ENCODE measurements at regions not wholly inside any gene's neighbourhood (a gene's known extent, or its start where the extent isn't known, plus 50 kb on each side); places are given as distances from the start of the nearest gene placed in this dataset.

- ATAC-seq: no peak
- Mint-ChIP-seq H3K4me1 (no peaks in the 10 kb centered on the region), H3K27ac (no peak overlapping the region), H3K4me3 (no peak overlapping the region), H3K36me3 (no peaks in the 10 kb centered on the region), H3K27me3 (peaks cover 6 to 26% (median 9%) of the 10 kb centered on the region in 5 donors), H3K9me3 (no peaks in the 10 kb centered on the region)
- DNase-seq: no peak
- POLR2A ChIA-PET: no interaction called here
These were observed 251.5 kb upstream of the MEX3C start for GRCh38 chr18:51448949-51449348.

GRCh38 chr18:51453594-51453993 is 256.1 kb upstream of the MEX3C start:
- POLR2A ChIA-PET: no interaction called here
- H3K36me3 Mint-ChIP-seq: no peaks in the 10 kb centered on the region
- H3K27ac Mint-ChIP-seq: no peak overlapping the region
- peaks cover 0 to 21% (median 10%) of the 10 kb centered on the region in 5 donors for H3K27me3 Mint-ChIP-seq
- no peak for ATAC-seq
- H3K9me3 Mint-ChIP-seq: no peaks in the 10 kb centered on the region
- no peaks in the 10 kb centered on the region for H3K4me1 Mint-ChIP-seq
- no peak overlapping the region for H3K4me3 Mint-ChIP-seq
- no peak for DNase-seq

DNA sequence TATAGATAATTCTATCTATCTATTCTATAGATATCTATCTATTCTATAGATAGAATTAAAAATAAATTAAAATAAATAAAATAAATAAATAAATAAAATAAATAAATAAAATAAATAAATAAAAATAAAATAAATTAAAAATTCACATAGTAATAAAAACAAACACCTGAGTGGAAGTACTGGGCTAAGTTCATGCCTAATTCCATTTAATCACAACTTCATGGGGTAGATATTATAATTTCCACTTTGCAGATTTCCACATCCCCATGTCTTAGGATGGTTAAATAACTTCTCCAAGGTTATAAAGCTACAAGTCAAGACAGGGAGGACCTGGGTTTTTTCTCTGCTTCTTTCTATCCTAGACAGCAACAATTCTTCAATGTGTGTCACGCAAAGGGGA is 261.4 kb upstream of the MEX3C start:
- Mint-ChIP-seq H3K4me3 (no peak overlapping the region), H3K9me3 (no peaks in the 10 kb centered on the region), H3K27ac (no peak overlapping the region), H3K36me3 (no peaks in the 10 kb centered on the region), H3K27me3 (peaks cover 4 to 45% (median 20%) of the 10 kb centered on the region in 5 donors), H3K4me1 (no peaks in the 10 kb centered on the region)
- DNase-seq (no peak), ATAC-seq (no peak)
- POLR2A ChIA-PET: no interaction called here

- Mint-ChIP-seq H3K36me3 (no peaks in the 10 kb centered on the region), H3K27ac (no peak overlapping the region), H3K4me1 (no peaks in the 10 kb centered on the region), H3K9me3 (no peaks in the 10 kb centered on the region), H3K27me3 (peaks cover 5 to 41% (median 16%) of the 10 kb centered on the region in 5 donors), H3K4me3 (no peak overlapping the region)
- no peak for ATAC-seq
- POLR2A ChIA-PET: no interaction called here
- no peak for DNase-seq
These were observed 264.5 kb upstream of the MEX3C start for GRCh38 chr18:51461956-51462355.

DNA sequence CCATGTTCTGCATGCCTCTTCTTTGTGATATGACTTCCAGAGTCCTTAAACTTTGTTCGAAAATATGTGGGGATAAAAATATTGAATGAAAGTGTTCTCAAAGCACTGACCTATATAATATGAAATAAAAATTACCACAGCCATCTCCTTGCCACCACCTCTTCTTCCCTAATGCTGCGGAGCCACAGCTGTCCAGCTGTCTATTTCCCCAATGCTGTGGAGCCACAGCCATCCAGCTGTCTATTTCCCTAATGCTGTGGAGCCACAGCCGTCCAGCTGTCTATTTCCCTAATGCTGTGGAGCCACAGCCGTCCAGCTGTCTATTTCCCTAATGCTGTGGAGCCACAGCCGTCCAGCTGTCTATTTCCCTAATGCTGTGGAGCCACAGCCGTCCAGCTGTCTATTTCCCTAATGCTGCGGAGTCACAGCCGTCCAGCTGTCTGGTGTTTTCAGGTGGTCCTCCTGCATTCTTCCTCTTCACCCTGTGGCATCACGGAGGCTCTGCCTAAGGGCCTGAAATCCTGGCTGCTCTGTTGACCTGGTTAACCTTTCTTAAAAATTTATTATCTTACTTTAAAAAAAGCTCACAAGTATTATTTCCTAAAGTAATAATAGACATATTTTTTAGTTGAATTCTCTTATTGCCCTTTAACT is 266.1 kb upstream of the MEX3C start:
- Mint-ChIP-seq H3K27me3 (peaks cover 5 to 39% (median 15%) of the 10 kb centered on the region in 5 donors), H3K4me3 (no peak overlapping the region), H3K9me3 (peaks cover 0 to 2% (median 0%) of the 10 kb centered on the region in 9 donors), H3K27ac (no peak overlapping the region), H3K36me3 (no peaks in the 10 kb centered on the region), H3K4me1 (no peaks in the 10 kb centered on the region)
- POLR2A ChIA-PET: no interaction called here
- DNase-seq (no peak), ATAC-seq (no peak)

DNA sequence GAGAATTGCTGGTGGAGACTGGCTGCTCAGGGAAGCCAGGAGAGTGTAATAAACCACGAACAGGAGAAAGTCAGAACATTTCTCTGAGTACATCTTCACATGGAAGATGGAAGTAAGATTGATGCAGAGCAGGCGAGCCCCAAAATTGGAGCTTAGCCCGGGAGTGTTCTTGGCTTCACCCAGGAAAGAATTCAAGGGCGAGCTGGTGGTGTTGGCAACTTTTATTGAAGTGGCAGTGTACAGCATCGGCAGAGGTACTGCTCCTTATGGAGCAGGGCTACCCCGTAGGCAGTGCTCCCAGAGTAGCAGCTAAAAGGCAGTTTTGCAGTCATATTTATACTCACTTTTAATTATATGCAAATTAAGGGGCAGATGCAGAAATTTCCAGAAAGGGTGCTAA is 281.4 kb upstream of the MEX3C start:
- no peaks in the 10 kb centered on the region for H3K36me3 Mint-ChIP-seq
- peaks cover 2 to 29% (median 8%) of the 10 kb centered on the region in 5 donors for H3K27me3 Mint-ChIP-seq
- no peak overlapping the region for H3K4me3 Mint-ChIP-seq
- DNase-seq (no peak), ATAC-seq (no peak)
- H3K9me3 Mint-ChIP-seq: no peaks in the 10 kb centered on the region
- H3K27ac Mint-ChIP-seq: no peak overlapping the region
- POLR2A ChIA-PET: no interaction called here
- no peaks in the 10 kb centered on the region for H3K4me1 Mint-ChIP-seq

GRCh38 chr18:51479736-51480135 is 282.3 kb upstream of the MEX3C start:
- Mint-ChIP-seq H3K27ac (no peak overlapping the region), H3K27me3 (peaks cover 2 to 26% (median 6%) of the 10 kb centered on the region in 5 donors), H3K4me3 (no peak overlapping the region), H3K4me1 (no peaks in the 10 kb centered on the region), H3K9me3 (no peaks in the 10 kb centered on the region), H3K36me3 (no peaks in the 10 kb centered on the region)
- ATAC-seq (no peak), DNase-seq (no peak)
- POLR2A ChIA-PET: no interaction called here

- POLR2A ChIA-PET: interaction anchor here (0.7 kb wide), 1 partner anchor 390 kb away, joined by 4 read pairs; no protein-coding TSS in a partner anchor
- no peak for DNase-seq
- Mint-ChIP-seq H3K36me3 (no peaks in the 10 kb centered on the region), H3K27ac (no peak overlapping the region), H3K4me3 (no peak overlapping the region), H3K9me3 (no peaks in the 10 kb centered on the region), H3K27me3 (peaks cover 0 to 24% (median 6%) of the 10 kb centered on the region in 5 donors), H3K4me1 (no peaks in the 10 kb centered on the region)
- no peak for ATAC-seq
These were observed 283.2 kb upstream of the MEX3C start for GRCh38 chr18:51480407-51481261.

DNA sequence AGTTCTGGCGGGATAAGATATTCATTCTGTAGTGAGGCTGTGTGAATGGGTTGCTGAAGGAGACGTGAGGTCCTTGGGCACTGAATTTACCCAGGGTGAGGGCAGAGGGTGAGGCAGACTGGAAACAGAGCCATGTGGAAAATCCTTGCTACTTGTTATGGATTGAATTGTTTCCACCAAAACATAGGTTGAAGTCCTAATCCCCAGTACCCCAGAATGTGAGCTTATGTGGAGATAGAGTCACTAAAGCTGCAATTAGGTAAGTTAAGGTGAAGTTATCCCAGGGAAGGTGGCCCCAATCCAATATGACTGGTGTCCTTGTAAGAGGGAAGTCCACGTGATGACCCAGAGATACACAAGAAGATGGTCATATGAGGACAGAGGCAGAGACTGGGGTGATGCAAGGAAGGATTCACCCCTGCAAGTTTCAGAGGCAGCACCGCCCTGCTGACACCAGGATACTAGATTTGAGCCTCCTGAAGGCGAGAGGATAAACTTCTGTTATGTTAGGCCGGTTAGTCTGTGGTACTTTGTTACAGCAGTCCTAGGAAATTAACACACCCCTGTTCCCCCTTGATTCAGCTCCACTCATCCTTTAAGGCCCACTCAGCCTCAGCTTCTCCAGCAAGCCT is 289.4 kb upstream of the MEX3C start:
- Mint-ChIP-seq H3K27me3 (peaks cover 0 to 9% (median 2%) of the 10 kb centered on the region in 5 donors), H3K36me3 (no peaks in the 10 kb centered on the region), H3K27ac (no peak overlapping the region), H3K4me1 (no peaks in the 10 kb centered on the region), H3K4me3 (no peak overlapping the region), H3K9me3 (no peaks in the 10 kb centered on the region)
- ATAC-seq (no peak), DNase-seq (no peak)
- POLR2A ChIA-PET: no interaction called here

- ATAC-seq (no peak), DNase-seq (no peak)
- no peaks in the 10 kb centered on the region for H3K4me1 Mint-ChIP-seq
- H3K27ac Mint-ChIP-seq: no peak overlapping the region
- peaks cover 0 to 9% (median 2%) of the 10 kb centered on the region in 5 donors for H3K27me3 Mint-ChIP-seq
- H3K4me3 Mint-ChIP-seq: no peak overlapping the region
- POLR2A ChIA-PET: no interaction called here
- no peaks in the 10 kb centered on the region for H3K36me3 Mint-ChIP-seq
- H3K9me3 Mint-ChIP-seq: no peaks in the 10 kb centered on the region
These were observed 292.9 kb upstream of the MEX3C start for GRCh38 chr18:51490417-51490816.

GRCh38 chr18:51490860-51491259 is 293.4 kb upstream of the MEX3C start:
- Mint-ChIP-seq H3K9me3 (no peaks in the 10 kb centered on the region), H3K27ac (no peak overlapping the region), H3K27me3 (peaks cover 0 to 9% (median 5%) of the 10 kb centered on the region in 5 donors), H3K36me3 (no peaks in the 10 kb centered on the region), H3K4me1 (no peaks in the 10 kb centered on the region), H3K4me3 (no peak overlapping the region)
- ATAC-seq (no peak), DNase-seq (no peak)
- POLR2A ChIA-PET: no interaction called here

DNA sequence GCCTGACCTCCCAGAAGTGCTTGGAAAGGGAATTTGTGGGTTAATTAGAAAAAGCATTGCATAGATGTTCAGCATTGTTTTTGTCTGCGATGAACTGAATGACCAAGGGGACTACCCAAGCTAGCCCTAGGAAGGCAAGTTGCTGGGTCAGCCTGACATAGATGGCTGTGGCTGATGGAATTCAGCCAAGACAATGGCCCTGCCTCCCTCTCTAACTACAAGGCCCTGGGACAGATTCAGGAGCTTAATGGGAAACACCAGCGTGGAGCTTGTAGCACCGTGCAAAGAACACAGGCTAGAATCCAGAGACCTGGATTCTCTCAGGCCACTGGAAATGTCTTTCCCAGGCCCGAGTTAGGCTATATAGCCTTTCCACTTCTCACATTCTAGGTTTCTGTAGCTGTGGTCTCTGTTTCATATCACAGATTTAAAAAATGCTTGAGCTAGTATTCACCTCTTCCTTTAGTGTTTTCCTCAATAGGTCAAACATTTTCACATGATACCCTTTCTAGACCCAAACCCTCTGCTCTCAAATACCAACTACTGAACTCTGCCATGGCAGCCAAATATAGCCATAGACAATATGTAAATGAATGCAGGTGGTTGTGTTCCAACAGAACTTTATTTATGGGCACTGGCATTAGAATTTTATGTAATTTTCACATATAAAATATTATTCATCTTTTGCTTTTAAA is 294.3 kb upstream of the MEX3C start:
- H3K4me3 Mint-ChIP-seq: no peak overlapping the region
- H3K4me1 Mint-ChIP-seq: no peaks in the 10 kb centered on the region
- POLR2A ChIA-PET: no interaction called here
- H3K27me3 Mint-ChIP-seq: peaks cover 0 to 9% (median 5%) of the 10 kb centered on the region in 5 donors
- no peaks in the 10 kb centered on the region for H3K9me3 Mint-ChIP-seq
- DNase-seq (no peak), ATAC-seq (no peak)
- H3K27ac Mint-ChIP-seq: no peak overlapping the region
- no peaks in the 10 kb centered on the region for H3K36me3 Mint-ChIP-seq

Data from naive thymus-derived CD8-positive, alpha-beta T cell (primary cell).